ENCODE measurements at regions not wholly inside any gene's neighbourhood (a gene's known extent, or its start where the extent isn't known, plus 50 kb on each side); places are given as distances from the start of the nearest gene placed in this dataset.

DNA sequence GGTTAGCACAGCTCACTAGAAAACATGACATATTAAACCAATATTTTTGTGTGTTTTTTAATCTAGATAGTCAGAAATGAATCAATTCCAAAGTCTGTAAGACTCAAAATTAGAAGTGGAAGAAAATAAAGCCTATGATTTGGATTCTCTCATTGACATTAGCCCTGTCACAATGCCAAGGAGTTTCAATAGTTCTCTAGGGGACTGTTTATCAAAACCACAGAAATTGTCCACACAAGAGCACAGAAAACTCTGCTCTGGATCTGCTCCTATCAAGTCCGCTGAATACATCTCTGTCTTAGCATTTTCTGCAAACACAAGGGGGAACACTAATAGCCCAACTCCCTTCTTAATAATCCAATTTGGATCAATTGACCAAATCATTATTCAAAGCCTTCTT lies 152.0 kb downstream of the HS3ST3B1 start:
- H3K4me3 Mint-ChIP-seq, result no peak overlapping the region
- H3K9me3 Mint-ChIP-seq, result peaks cover 0 to 14% (median 5%) of the 10 kb centered on the region in 7 donors
- Histone ChIP-seq H3K27me3 (ENCODE audit: control insufficient read depth in 2 of 2, insufficient read depth in 2 of 2, low read length in 2 of 2) (no peaks in the 10 kb centered on the region), H3K4me3 (replicated peaks in 1 of 3; ENCODE audit: low read depth in 2 of 3, low read length in 3 of 3) (no peak overlapping the region), H3K36me3 (replicated peaks in 1 of 2; ENCODE audit: control insufficient read depth in 1 of 2, insufficient read depth in 2 of 2, low read length in 2 of 2) (no peaks in the 10 kb centered on the region), H3K27ac (ENCODE audit: low read depth in 1 of 2, low read length in 2 of 2) (no peak overlapping the region), H3K9me3 (replicated peaks in 1 of 2; ENCODE audit: control insufficient read depth in 1 of 2, insufficient read depth in 1 of 2, low read length in 2 of 2) (peaks cover 0 to 9% of the 10 kb centered on the region in 2 donors), H3K4me1 (ENCODE audit: control insufficient read depth in 1 of 2, insufficient read depth in 2 of 2, low read length in 2 of 2) (no peaks in the 10 kb centered on the region), H4K20me1 (ENCODE audit: insufficient read depth, low read length) (no peaks in the 10 kb centered on the region), H3K79me2 (ENCODE audit: insufficient read depth, low read length) (no peaks in the 10 kb centered on the region), H3K9ac (ENCODE audit: insufficient read depth, low read length, poor library complexity, severe bottlenecking) (no peak overlapping the region), H2AFZ (ENCODE audit: insufficient read depth, low read depth, low read length, poor library complexity, severe bottlenecking) (no peak overlapping the region), H3K4me2 (replicated peaks; ENCODE audit: extremely low read depth, low read length, poor library complexity, severe bottlenecking) (no peak overlapping the region)
- no peaks in the 10 kb centered on the region for H3K36me3 Mint-ChIP-seq
- H3K27ac Mint-ChIP-seq, result no peak overlapping the region
- intact Hi-C loops (cut with micrococcal nuclease), result no loop called here
- no peak for DNase-seq
- peaks cover 0 to 1% (median 0%) of the 10 kb centered on the region in 3 donors for H3K27me3 Mint-ChIP-seq (ENCODE audit: low read depth in 3 of 3)
- H3K4me1 Mint-ChIP-seq, result peaks cover 2% of the 10 kb centered on the region
- TF ChIP-seq, protein P1, sequence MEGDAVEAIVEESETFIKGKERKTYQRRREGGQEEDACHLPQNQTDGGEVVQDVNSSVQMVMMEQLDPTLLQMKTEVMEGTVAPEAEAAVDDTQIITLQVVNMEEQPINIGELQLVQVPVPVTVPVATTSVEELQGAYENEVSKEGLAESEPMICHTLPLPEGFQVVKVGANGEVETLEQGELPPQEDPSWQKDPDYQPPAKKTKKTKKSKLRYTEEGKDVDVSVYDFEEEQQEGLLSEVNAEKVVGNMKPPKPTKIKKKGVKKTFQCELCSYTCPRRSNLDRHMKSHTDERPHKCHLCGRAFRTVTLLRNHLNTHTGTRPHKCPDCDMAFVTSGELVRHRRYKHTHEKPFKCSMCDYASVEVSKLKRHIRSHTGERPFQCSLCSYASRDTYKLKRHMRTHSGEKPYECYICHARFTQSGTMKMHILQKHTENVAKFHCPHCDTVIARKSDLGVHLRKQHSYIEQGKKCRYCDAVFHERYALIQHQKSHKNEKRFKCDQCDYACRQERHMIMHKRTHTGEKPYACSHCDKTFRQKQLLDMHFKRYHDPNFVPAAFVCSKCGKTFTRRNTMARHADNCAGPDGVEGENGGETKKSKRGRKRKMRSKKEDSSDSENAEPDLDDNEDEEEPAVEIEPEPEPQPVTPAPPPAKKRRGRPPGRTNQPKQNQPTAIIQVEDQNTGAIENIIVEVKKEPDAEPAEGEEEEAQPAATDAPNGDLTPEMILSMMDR (IDR thresholded peaks at IDR 0.05), result no peak
- 100% methylated on average over 1 of the region's 1 CpG for whole genome bisulfite sequencing (ENCODE audit: insufficient coverage)

DNA sequence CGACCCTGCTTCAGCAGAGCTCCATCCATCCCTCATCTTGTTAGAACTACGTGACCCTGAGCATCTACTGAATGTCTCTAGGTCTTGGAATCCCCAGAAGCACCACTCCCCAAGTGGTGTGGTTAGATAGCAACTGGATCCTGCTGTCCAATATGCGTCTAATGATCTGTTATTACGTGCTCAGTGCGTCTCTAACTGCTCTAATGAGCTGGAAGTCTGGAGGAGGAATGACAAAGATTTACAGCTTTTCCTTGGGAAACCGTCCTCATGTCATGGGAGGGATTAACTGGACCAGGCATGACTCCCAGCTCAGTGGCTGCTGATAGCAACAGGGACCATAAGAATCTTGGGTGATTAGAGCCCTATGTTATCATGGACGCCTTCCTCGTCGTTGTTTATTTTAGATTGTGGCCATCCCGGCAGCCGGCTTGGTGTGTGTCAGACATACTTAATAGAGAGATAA lies 150.9 kb downstream of the HS3ST3B1 start:
- H3K79me2 ChIP-seq (ENCODE audit: insufficient read depth, low read length), result no peaks in the 10 kb centered on the region
- no peaks in the 10 kb centered on the region for H3K36me3 ChIP-seq (replicated peaks in 1 of 2; ENCODE audit: control insufficient read depth in 1 of 2, insufficient read depth in 2 of 2, low read length in 2 of 2)
- H3K36me3 Mint-ChIP-seq, result no peaks in the 10 kb centered on the region
- H2AFZ ChIP-seq (ENCODE audit: insufficient read depth, low read depth, low read length, poor library complexity, severe bottlenecking), result no peak overlapping the region
- intact Hi-C loops (cut with micrococcal nuclease), result no loop called here
- no peaks in the 10 kb centered on the region for H3K4me1 ChIP-seq (ENCODE audit: control insufficient read depth in 1 of 2, insufficient read depth in 2 of 2, low read length in 2 of 2)
- WGBS (ENCODE audit: insufficient coverage), result 100% methylated on average over 8 of the region's 11 CpGs
- H3K27me3 ChIP-seq (ENCODE audit: control insufficient read depth in 2 of 2, insufficient read depth in 2 of 2, low read length in 2 of 2), result no peaks in the 10 kb centered on the region
- no peaks in the 10 kb centered on the region for H4K20me1 ChIP-seq (ENCODE audit: insufficient read depth, low read length)
- DNase-seq, result no peak
- no peak overlapping the region for H3K4me3 Mint-ChIP-seq
- H3K4me1 Mint-ChIP-seq, result no peaks in the 10 kb centered on the region
- H3K9ac ChIP-seq (ENCODE audit: insufficient read depth, low read length, poor library complexity, severe bottlenecking), result no peak overlapping the region
- peaks cover 0 to 10% (median 2%) of the 10 kb centered on the region in 7 donors for H3K9me3 Mint-ChIP-seq
- H3K4me3 ChIP-seq (replicated peaks in 1 of 3; ENCODE audit: low read depth in 2 of 3, low read length in 3 of 3), result no peak overlapping the region
- H3K27ac Mint-ChIP-seq, result no peak overlapping the region
- H3K9me3 ChIP-seq (replicated peaks in 1 of 2; ENCODE audit: control insufficient read depth in 1 of 2, insufficient read depth in 1 of 2, low read length in 2 of 2), result peaks cover 0 to 9% of the 10 kb centered on the region in 2 donors
- no peak overlapping the region for H3K27ac ChIP-seq (ENCODE audit: low read depth in 1 of 2, low read length in 2 of 2)
- H3K4me2 ChIP-seq (replicated peaks; ENCODE audit: extremely low read depth, low read length, poor library complexity, severe bottlenecking), result no peak overlapping the region
- TF ChIP-seq, protein P1 (IDR thresholded peaks at IDR 0.05), result no peak
- H3K27me3 Mint-ChIP-seq (ENCODE audit: low read depth in 3 of 3), result peaks cover 0 to 1% (median 1%) of the 10 kb centered on the region in 3 donors
